GM23248 (cell line): ENCODE measurements at regions not wholly inside any gene's neighbourhood (a gene's known extent, or its start where the extent isn't known, plus 50 kb on each side); places are given as distances from the start of the nearest gene placed in this dataset.

Experiments used
- EZH2 ChIP-seq: fragments of 200-600 bp; sonication (generic); IDR thresholded peaks from 2 replicates; pipeline ENCODE4 v1.6.1; 2018; ENCODE audit warnings: antibody characterized with exemption, mild to moderate bottlenecking; ENCODE audit not compliant: insufficient read depth, poor library complexity, severe bottlenecking
- EZH2phosphoT487 ChIP-seq: fragments of 200-600 bp; sonication (generic); IDR thresholded peaks from 2 replicates; pipeline ENCODE4 v1.6.1; 2018; ENCODE audit warnings: antibody characterized with exemption, moderate library complexity, mild to moderate bottlenecking, low read depth; ENCODE audit not compliant: insufficient read depth

DNA sequence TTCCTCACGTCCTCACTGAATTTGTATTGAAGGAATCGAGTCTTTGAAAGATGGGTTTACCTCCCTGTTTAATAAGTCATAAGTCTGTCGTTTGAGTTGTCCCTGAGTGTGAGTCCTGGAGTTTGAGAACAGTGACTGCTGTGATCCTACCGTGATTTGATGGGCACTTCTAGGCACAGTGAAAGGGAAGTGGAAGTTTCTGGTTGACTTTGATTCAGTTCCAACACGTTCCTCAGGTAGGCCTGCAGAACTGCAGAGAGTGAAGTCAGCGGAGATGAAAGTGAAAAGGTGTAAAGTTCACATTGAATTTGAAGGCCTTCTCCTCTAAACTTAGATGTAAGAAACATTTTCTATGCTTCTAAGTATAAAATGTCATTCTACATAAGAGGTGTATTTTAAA, 52.9 kb upstream of the ACKR3 start:
- no peak for TF ChIP-seq EZH2
- no peak for TF ChIP-seq EZH2phosphoT487
